SK-N-DZ (cell line): ENCODE measurements at regions not wholly inside any gene's neighbourhood (a gene's known extent, or its start where the extent isn't known, plus 50 kb on each side); places are given as distances from the start of the nearest gene placed in this dataset.
"Not testable (repeated sequence)": the region's sequence is repeated elsewhere in the genome, so short reads cannot be mapped to it uniquely, and the experiment has no call there.

Experiments
- DNase-seq: peaks from one replicate; pipeline ENCODE4 v3.0.0-alpha.2; 2015; ENCODE audit warnings: low spot score

GRCh38 chr16:61002479-61003204 lies 1033.6 kb downstream of the CDH8 start:
- no peak for DNase-seq

GRCh38 chr16:60991886-60992285 lies 1044.4 kb downstream of the CDH8 start:
- no peak for DNase-seq

- DNase-seq = peak; percentile 30
Measured at GRCh38 chr16:60989592-60989991, 1046.6 kb downstream of the CDH8 start.

GRCh38 chr16:60979119-60979518 lies 1057.1 kb downstream of the CDH8 start:
- no peak for DNase-seq

- no peak for DNase-seq
Measured at GRCh38 chr16:60949800-60950199, 1086.4 kb downstream of the CDH8 start.

- no peak for DNase-seq
Measured at GRCh38 chr16:60945225-60945624, 1091.0 kb downstream of the CDH8 start.

- DNase-seq = not testable (repeated sequence)
Measured at GRCh38 chr16:60936189-60936588, 1100.0 kb downstream of the CDH8 start.

GRCh38 chr16:60932600-60932999 lies 1103.6 kb downstream of the CDH8 start:
- no peak for DNase-seq

GRCh38 chr16:60930291-60930690 lies 1105.9 kb downstream of the CDH8 start:
- DNase-seq = no peak

GRCh38 chr16:60922920-60923319 lies 1113.3 kb downstream of the CDH8 start:
- DNase-seq = no peak

GRCh38 chr16:60914334-60914733 lies 1121.9 kb downstream of the CDH8 start:
- no peak for DNase-seq

- no peak for DNase-seq
Measured at GRCh38 chr16:60907645-60908044, 1128.6 kb downstream of the CDH8 start.

GRCh38 chr16:60905811-60906210 lies 1130.4 kb downstream of the CDH8 start:
- no peak for DNase-seq

GRCh38 chr16:60902114-60902513 lies 1134.1 kb downstream of the CDH8 start:
- DNase-seq = no peak

- DNase-seq = no peak
Measured at GRCh38 chr16:60882816-60883215, 1153.4 kb downstream of the CDH8 start.

GRCh38 chr16:60852635-60853034 lies 1183.6 kb downstream of the CDH8 start:
- DNase-seq = no peak

GRCh38 chr16:60821661-60822060 lies 1214.6 kb downstream of the CDH8 start:
- no peak for DNase-seq

GRCh38 chr16:60820361-60820760 lies 1215.9 kb downstream of the CDH8 start:
- no peak for DNase-seq

- no peak for DNase-seq
Measured at GRCh38 chr16:60818465-60818864, 1217.8 kb downstream of the CDH8 start.

GRCh38 chr16:60816461-60816860 lies 1219.8 kb downstream of the CDH8 start:
- DNase-seq = no peak

- DNase-seq = no peak
Measured at GRCh38 chr16:60815865-60816264, 1220.4 kb downstream of the CDH8 start.

GRCh38 chr16:60815033-60815432 lies 1221.2 kb downstream of the CDH8 start:
- DNase-seq = no peak

- DNase-seq = no peak
Measured at GRCh38 chr16:60811657-60812056, 1224.6 kb downstream of the CDH8 start.

GRCh38 chr16:60811051-60811608 lies 1225.1 kb downstream of the CDH8 start:
- DNase-seq = no peak
